ENCODE measurements at regions not wholly inside any gene's neighbourhood (a gene's known extent, or its start where the extent isn't known, plus 50 kb on each side); places are given as distances from the start of the nearest gene placed in this dataset.

- TF ChIP-seq TCF7L2 (IDR thresholded peaks at IDR 0.05; ENCODE audit: borderline replicate concordance, extremely low read depth, insufficient read depth, insufficient read length) (no peak), EGR1 (IDR thresholded peaks at IDR 0.05; ENCODE audit: low read depth) (no peak)
Measured at GRCh38 chr6:48289841-48290240, 178.8 kb upstream of the PTCHD4 start (continued).

GRCh38 chr6:48281217-48281616 is 170.2 kb upstream of the PTCHD4 start:
- Histone ChIP-seq H4K20me1 (ENCODE audit: insufficient read depth) (no peaks in the 10 kb centered on the region), H3K9me3 (ENCODE audit: control insufficient read depth in 1 of 2, insufficient read depth in 1 of 2, low read depth in 1 of 2, low read length in 2 of 2) (no peaks in the 10 kb centered on the region), H3K4me2 (ENCODE audit: low read length) (no peak overlapping the region), H3K4me1 (ENCODE audit: control insufficient read depth in 1 of 2, insufficient read depth in 2 of 2, low read length in 2 of 2) (no peaks in the 10 kb centered on the region), H3K4me3 (replicated peaks in 1 of 2; ENCODE audit: low read depth in 1 of 2, low read length in 2 of 2) (no peak overlapping the region), H2AFZ (ENCODE audit: low read depth, low read length, poor library complexity, severe bottlenecking) (no peak overlapping the region), H3K9ac (ENCODE audit: low read length) (no peak overlapping the region), H3K79me2 (ENCODE audit: insufficient read depth, low read length) (no peaks in the 10 kb centered on the region), H3K9me2 (ENCODE audit: insufficient read depth) (no peaks in the 10 kb centered on the region), H3K36me3 (ENCODE audit: control insufficient read depth in 1 of 2, insufficient read depth in 2 of 2, low read length in 2 of 2) (no peaks in the 10 kb centered on the region), H3K27me3 (ENCODE audit: insufficient read depth, low read length) (no peaks in the 10 kb centered on the region), H3K27ac (ENCODE audit: low read depth, low read length) (no peak overlapping the region)
- CTCF ChIA-PET = no interaction called here
- no peak for DNase-seq (ENCODE audit: low read depth, low spot score)
- POLR2A ChIA-PET = no interaction called here
- BruUV-seq (replicated peaks) = no TSS peak
- ATAC-seq = no peak
- intact Hi-C loops (cut with micrococcal nuclease) = no loop called here
- RAD21 ChIA-PET (ENCODE audit: low non-redundant PET in 1 of 2, low total read pairs in 2 of 2, uncharacterized antibody in 2 of 2, unreplicated experiment in 2 of 2) = no interaction called here
- TF ChIP-seq SP1 (IDR thresholded peaks at IDR 0.05; ENCODE audit: low read depth) = no peak
- no peak for TF ChIP-seq ZBTB33 (IDR thresholded peaks at IDR 0.05; ENCODE audit: extremely low read depth, insufficient replicate concordance, low read length)
- no peak for TF ChIP-seq FOSL1 (IDR thresholded peaks at IDR 0.05; ENCODE audit: low read depth)
- no peak for TF ChIP-seq POLR2AphosphoS5 (IDR thresholded peaks at IDR 0.05; ENCODE audit: low read depth, low read length)
- no peak for TF ChIP-seq EGR1 (IDR thresholded peaks at IDR 0.05; ENCODE audit: low read depth)
- no peak for TF ChIP-seq JUND (IDR thresholded peaks at IDR 0.05)
- no peak for TF ChIP-seq ATF3 (IDR thresholded peaks at IDR 0.05)
- no peak for TF ChIP-seq ZFX (IDR thresholded peaks at IDR 0.05)
- no peak for TF ChIP-seq YY1 (IDR thresholded peaks at IDR 0.05; ENCODE audit: extremely low read depth, insufficient replicate concordance, low read depth, low read length)
- TF ChIP-seq EZH2phosphoT487 (IDR thresholded peaks at IDR 0.05; ENCODE audit: borderline replicate concordance) = no peak
- no peak for TF ChIP-seq CTCF (IDR thresholded peaks at IDR 0.05 in 2 of 3, conservative IDR thresholded peaks at IDR 0.05 in 1 of 3; ENCODE audit: borderline replicate concordance in 1 of 3, insufficient read depth in 1 of 3, low read depth in 2 of 3, low read length in 2 of 3)
- TF ChIP-seq CEBPB (IDR thresholded peaks at IDR 0.05; ENCODE audit: low read depth) = no peak
- no peak for TF ChIP-seq ZNF274 (IDR thresholded peaks at IDR 0.05; ENCODE audit: low read depth, low read length)
- TF ChIP-seq CBX3 (IDR thresholded peaks at IDR 0.05; ENCODE audit: low read depth) = no peak
- TF ChIP-seq POLR2A (IDR thresholded peaks at IDR 0.05; ENCODE audit: borderline replicate concordance, extremely low read depth, insufficient read depth, insufficient read length) = no peak
- no peak for TF ChIP-seq SRF (IDR thresholded peaks at IDR 0.05; ENCODE audit: low read depth)
